Testis (tissue), 2 donors: ENCODE measurements at regions not wholly inside any gene's neighbourhood (a gene's known extent, or its start where the extent isn't known, plus 50 kb on each side); places are given as distances from the start of the nearest gene placed in this dataset.

ENCODE experiments used
- POLR2A ChIP-seq: fragments of 450-650 bp; IDR thresholded peaks from one replicate; pipeline ENCODE4 v1.6.1; 2017; ENCODE audit warnings: antibody characterized with exemption, mild to moderate bottlenecking, moderate library complexity
- TF ChIP-seq, protein P1 (sequence below), 3 experiments: fragments of 450-650 bp in 2 of 3; fragments of 200-600 bp in 1 of 3; sonication (generic) in 1 of 3; IDR thresholded peaks; one replicate each; pipeline ENCODE4 v1.5.1; 2016 to 2019; ENCODE audit warnings: antibody characterized with exemption in 3 of 3, mild to moderate bottlenecking in 2 of 3, moderate library complexity in 1 of 3

DNA sequence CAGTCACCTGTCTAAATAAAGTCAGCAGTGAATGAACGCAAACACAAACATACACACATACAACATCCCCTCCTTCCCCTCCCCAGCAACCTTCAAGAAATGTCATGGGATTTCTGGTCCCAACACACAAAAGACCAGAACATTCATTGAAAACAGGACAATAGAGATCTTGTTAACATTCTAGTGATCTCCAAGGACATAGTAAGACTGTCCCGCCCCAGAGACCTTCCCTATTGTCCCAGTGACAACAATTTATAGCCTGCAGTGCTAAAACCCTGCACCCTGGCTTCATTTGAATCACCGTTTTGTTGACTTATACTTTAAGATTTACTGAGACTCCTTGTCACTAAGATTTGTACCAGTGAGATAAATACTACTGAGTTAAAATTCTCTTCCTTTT, 143.9 kb upstream of the NOX3 start:
- no peak for TF ChIP-seq POLR2A
- TF ChIP-seq, protein P1, sequence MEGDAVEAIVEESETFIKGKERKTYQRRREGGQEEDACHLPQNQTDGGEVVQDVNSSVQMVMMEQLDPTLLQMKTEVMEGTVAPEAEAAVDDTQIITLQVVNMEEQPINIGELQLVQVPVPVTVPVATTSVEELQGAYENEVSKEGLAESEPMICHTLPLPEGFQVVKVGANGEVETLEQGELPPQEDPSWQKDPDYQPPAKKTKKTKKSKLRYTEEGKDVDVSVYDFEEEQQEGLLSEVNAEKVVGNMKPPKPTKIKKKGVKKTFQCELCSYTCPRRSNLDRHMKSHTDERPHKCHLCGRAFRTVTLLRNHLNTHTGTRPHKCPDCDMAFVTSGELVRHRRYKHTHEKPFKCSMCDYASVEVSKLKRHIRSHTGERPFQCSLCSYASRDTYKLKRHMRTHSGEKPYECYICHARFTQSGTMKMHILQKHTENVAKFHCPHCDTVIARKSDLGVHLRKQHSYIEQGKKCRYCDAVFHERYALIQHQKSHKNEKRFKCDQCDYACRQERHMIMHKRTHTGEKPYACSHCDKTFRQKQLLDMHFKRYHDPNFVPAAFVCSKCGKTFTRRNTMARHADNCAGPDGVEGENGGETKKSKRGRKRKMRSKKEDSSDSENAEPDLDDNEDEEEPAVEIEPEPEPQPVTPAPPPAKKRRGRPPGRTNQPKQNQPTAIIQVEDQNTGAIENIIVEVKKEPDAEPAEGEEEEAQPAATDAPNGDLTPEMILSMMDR (IDR thresholded peaks at IDR 0.05) = no peak
